ENCODE measurements at regions not wholly inside any gene's neighbourhood (a gene's known extent, or its start where the extent isn't known, plus 50 kb on each side); places are given as distances from the start of the nearest gene placed in this dataset.

DNA sequence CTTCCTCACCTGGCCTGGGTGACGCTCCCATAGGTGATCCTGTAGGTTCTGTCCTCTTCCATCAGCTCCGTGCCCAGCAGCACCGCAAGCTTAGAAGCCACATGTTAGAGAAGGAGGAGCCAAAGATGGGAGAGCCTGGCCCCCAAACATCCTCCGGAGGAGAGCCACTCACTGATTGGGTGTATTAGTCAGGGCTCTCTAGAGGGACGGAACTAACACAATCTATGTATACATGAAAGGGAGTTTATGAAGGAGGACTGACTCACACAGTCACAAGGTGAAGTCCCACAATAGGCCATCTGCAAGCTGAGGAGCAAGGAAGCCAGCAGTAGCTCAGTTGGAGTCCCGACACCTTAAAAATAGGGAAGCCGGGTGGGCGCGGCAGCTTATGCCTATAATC is 1273.1 kb upstream of the TMEM132C start:
- H3K4me1 ChIP-seq: peaks cover 0 to 6% (median 0%) of the 10 kb centered on the region in 6 donors
- TF ChIP-seq, protein P1, sequence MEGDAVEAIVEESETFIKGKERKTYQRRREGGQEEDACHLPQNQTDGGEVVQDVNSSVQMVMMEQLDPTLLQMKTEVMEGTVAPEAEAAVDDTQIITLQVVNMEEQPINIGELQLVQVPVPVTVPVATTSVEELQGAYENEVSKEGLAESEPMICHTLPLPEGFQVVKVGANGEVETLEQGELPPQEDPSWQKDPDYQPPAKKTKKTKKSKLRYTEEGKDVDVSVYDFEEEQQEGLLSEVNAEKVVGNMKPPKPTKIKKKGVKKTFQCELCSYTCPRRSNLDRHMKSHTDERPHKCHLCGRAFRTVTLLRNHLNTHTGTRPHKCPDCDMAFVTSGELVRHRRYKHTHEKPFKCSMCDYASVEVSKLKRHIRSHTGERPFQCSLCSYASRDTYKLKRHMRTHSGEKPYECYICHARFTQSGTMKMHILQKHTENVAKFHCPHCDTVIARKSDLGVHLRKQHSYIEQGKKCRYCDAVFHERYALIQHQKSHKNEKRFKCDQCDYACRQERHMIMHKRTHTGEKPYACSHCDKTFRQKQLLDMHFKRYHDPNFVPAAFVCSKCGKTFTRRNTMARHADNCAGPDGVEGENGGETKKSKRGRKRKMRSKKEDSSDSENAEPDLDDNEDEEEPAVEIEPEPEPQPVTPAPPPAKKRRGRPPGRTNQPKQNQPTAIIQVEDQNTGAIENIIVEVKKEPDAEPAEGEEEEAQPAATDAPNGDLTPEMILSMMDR (IDR thresholded peaks at IDR 0.05 in 8 of 11, conservative IDR thresholded peaks at IDR 0.05 in 3 of 11): no peak
- TF ChIP-seq POLR2AphosphoS5 (IDR thresholded peaks at IDR 0.05) (no peak), POLR2A (IDR thresholded peaks at IDR 0.05) (no peak)
- H3K36me3 ChIP-seq: no peaks in the 10 kb centered on the region
- H3K9me3 ChIP-seq: no peaks in the 10 kb centered on the region
- no peak overlapping the region for H3K27ac ChIP-seq
- no peak overlapping the region for H3K4me3 ChIP-seq
- DNase-seq: no peak
- H3K27me3 ChIP-seq (replicated peaks in 1 of 7): no peaks in the 10 kb centered on the region
- WGBS, 5 donors: 91 to 96% (median 93%) methylated on average over 9 of the region's 9 CpGs
- intact Hi-C loops (cut with DNase I; ENCODE audit: low total_unique reads): no loop called here

DNA sequence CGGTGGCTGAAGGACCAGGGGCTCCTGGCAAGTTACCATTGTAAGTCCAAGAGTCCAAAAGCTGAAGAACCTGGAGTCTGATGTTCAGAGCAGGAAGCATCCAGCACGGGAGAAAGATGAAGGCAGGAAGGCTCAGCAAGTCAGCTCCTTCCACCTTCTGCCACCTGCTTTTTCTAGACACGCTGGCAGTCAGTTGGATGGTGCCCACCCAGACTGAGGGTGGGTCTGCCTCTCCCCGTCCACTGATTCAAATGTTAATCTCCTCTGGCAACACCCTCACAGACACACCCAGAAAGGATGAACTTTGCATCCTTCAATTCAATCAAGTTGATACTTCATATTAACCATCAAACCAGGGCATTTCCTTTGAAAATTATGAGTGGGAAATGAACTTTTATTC is 1272.4 kb upstream of the TMEM132C start:
- H3K36me3 ChIP-seq: no peaks in the 10 kb centered on the region
- DNase-seq: no peak
- H3K9me3 ChIP-seq: no peaks in the 10 kb centered on the region
- intact Hi-C loops (cut with DNase I; ENCODE audit: low total_unique reads): no loop called here
- TF ChIP-seq, protein P1 (IDR thresholded peaks at IDR 0.05 in 8 of 11, conservative IDR thresholded peaks at IDR 0.05 in 3 of 11): no peak
- no peak for TF ChIP-seq POLR2A (IDR thresholded peaks at IDR 0.05)
- TF ChIP-seq POLR2AphosphoS5 (IDR thresholded peaks at IDR 0.05): no peak
- no peak overlapping the region for H3K4me3 ChIP-seq
- peaks cover 0 to 7% (median 0%) of the 10 kb centered on the region in 6 donors for H3K4me1 ChIP-seq
- 76 to 86% (median 85%) methylated on average over 4 of the region's 4 CpGs for WGBS, 5 donors
- no peak overlapping the region for H3K27ac ChIP-seq
- no peaks in the 10 kb centered on the region for H3K27me3 ChIP-seq (replicated peaks in 1 of 7)

DNA sequence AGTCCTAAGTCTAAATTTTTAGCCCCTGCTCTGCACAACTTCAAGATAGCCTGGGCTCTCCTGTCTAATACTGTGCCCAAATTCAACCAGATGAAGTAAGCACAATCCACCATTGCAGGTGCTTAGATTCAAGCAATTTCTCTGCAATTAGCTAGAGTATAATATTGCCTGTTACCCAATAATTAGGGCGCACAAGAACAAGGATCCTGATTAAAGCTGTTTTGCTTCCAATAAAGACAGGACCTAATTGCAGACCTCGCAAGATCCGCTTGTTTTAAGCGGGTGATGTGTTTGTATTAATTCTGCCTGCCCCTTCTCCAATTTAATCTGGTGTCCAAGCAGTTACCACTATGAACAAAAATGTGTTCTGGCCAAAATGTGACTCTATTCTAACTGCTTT is 1268.9 kb upstream of the TMEM132C start:
- H3K27me3 ChIP-seq (replicated peaks in 1 of 7): peaks cover 0 to 10% (median 0%) of the 10 kb centered on the region in 7 donors
- peaks cover 0 to 7% (median 0%) of the 10 kb centered on the region in 6 donors for H3K4me1 ChIP-seq
- H3K4me3 ChIP-seq: no peak overlapping the region
- WGBS, 5 donors: 86 to 97% (median 91%) methylated on average over 4 of the region's 4 CpGs
- DNase-seq: no peak
- no peak overlapping the region for H3K27ac ChIP-seq
- TF ChIP-seq POLR2A (IDR thresholded peaks at IDR 0.05) (no peak), POLR2AphosphoS5 (IDR thresholded peaks at IDR 0.05) (no peak)
- TF ChIP-seq, protein P1 (IDR thresholded peaks at IDR 0.05 in 8 of 11, conservative IDR thresholded peaks at IDR 0.05 in 3 of 11): no peak
- intact Hi-C loops (cut with DNase I; ENCODE audit: low total_unique reads): no loop called here
- H3K36me3 ChIP-seq: no peaks in the 10 kb centered on the region
- H3K9me3 ChIP-seq: no peaks in the 10 kb centered on the region

DNA sequence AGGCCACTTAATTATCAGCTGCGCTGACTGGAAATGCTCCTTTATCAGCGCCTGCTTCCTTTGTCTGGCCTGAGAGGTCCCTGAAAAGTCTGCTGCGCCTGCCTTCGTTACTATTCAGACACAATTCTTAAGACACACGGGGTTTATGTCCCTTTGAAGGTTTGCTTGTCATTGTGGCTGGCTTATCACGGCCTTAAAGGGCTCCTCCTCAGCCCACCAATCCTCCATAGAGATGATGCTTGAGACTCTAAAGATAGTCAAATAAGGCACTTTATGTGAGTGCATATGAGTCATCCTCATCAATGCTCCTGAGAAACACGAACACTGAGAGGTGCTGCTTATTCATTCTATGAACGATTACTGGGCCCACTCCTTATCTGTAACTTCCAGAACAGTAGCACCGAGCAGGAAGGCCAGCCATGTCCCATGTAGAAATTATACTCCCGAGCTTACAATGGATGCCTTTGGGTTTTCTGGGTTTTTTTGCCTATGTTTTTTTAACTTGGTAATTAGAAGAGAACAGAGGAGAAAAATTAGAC is 1268.2 kb upstream of the TMEM132C start:
- Histone ChIP-seq H3K27ac (no peak overlapping the region), H3K4me1 (peaks cover 0 to 7% (median 0%) of the 10 kb centered on the region in 6 donors), H3K36me3 (no peaks in the 10 kb centered on the region), H3K4me3 (no peak overlapping the region), H3K9me3 (no peaks in the 10 kb centered on the region), H3K27me3 (replicated peaks in 1 of 7) (peaks cover 0 to 10% (median 0%) of the 10 kb centered on the region in 7 donors)
- 42 to 57% (median 48%) methylated on average over 10 of the region's 10 CpGs for WGBS, 5 donors
- intact Hi-C loops (cut with DNase I; ENCODE audit: low total_unique reads): no loop called here
- DNase-seq: no peak
- TF ChIP-seq POLR2A (IDR thresholded peaks at IDR 0.05) (no peak), POLR2AphosphoS5 (IDR thresholded peaks at IDR 0.05) (no peak)
- TF ChIP-seq, protein P1 (IDR thresholded peaks at IDR 0.05 in 8 of 11, conservative IDR thresholded peaks at IDR 0.05 in 3 of 11): no peak
